NCI-H748 treated with DMSO at 0.1 percent for 48 hours (cell line): ENCODE measurements at regions not wholly inside any gene's neighbourhood (a gene's known extent, or its start where the extent isn't known, plus 50 kb on each side); places are given as distances from the start of the nearest gene placed in this dataset.

Source experiments
- DNase-seq: peaks from one replicate; lab custom pipeline; 2025; lab: John Stamatoyannopoulos, UW

- no peak for DNase-seq
These were observed 329.9 kb downstream of the HRH4 start for GRCh38 chr18:24790347-24790746.

GRCh38 chr18:24791751-24792545 lies 331.5 kb downstream of the HRH4 start:
- DNase-seq = no peak

- DNase-seq = no peak
These were observed 333.3 kb downstream of the HRH4 start for GRCh38 chr18:24793742-24794141.

- DNase-seq = no peak
These were observed 334.7 kb downstream of the HRH4 start for GRCh38 chr18:24795129-24795528.

GRCh38 chr18:24797981-24798380 lies 337.5 kb downstream of the HRH4 start:
- no peak for DNase-seq

- DNase-seq = no peak
These were observed 338.7 kb downstream of the HRH4 start for GRCh38 chr18:24799176-24799575.

- no peak for DNase-seq
These were observed 339.3 kb downstream of the HRH4 start for GRCh38 chr18:24799720-24800119.

- DNase-seq = no peak
These were observed 340.6 kb downstream of the HRH4 start for GRCh38 chr18:24801001-24801400.

GRCh38 chr18:24802456-24802855 lies 342.0 kb downstream of the HRH4 start:
- DNase-seq = no peak

GRCh38 chr18:24805156-24805555 lies 344.7 kb downstream of the HRH4 start:
- no peak for DNase-seq

- no peak for DNase-seq
These were observed 348.9 kb downstream of the HRH4 start for GRCh38 chr18:24809173-24809950.

GRCh38 chr18:24810561-24811305 lies 350.3 kb downstream of the HRH4 start:
- DNase-seq = no peak

GRCh38 chr18:24811950-24812681 lies 351.7 kb downstream of the HRH4 start:
- no peak for DNase-seq

- DNase-seq = no peak
These were observed 354.1 kb downstream of the HRH4 start for GRCh38 chr18:24814521-24814920.

GRCh38 chr18:24817150-24817549 lies 356.7 kb downstream of the HRH4 start:
- no peak for DNase-seq

- no peak for DNase-seq
These were observed 357.3 kb downstream of the HRH4 start for GRCh38 chr18:24817587-24818371.

GRCh38 chr18:24818441-24818840 lies 358.0 kb downstream of the HRH4 start:
- no peak for DNase-seq

GRCh38 chr18:24819141-24819890 lies 358.9 kb downstream of the HRH4 start:
- no peak for DNase-seq

- no peak for DNase-seq
These were observed 365.0 kb downstream of the HRH4 start for GRCh38 chr18:24825397-24825796.

GRCh38 chr18:24826605-24827004 lies 366.2 kb downstream of the HRH4 start:
- DNase-seq = no peak
